ENCODE measurements at regions not wholly inside any gene's neighbourhood (a gene's known extent, or its start where the extent isn't known, plus 50 kb on each side); places are given as distances from the start of the nearest gene placed in this dataset.
A peak's percentile ranks its signal among the peaks of the same experiment; 100 is the strongest.
"Not testable (repeated sequence)": the region's sequence is repeated elsewhere in the genome, so short reads cannot be mapped to it uniquely, and the experiment has no call there.

DNA sequence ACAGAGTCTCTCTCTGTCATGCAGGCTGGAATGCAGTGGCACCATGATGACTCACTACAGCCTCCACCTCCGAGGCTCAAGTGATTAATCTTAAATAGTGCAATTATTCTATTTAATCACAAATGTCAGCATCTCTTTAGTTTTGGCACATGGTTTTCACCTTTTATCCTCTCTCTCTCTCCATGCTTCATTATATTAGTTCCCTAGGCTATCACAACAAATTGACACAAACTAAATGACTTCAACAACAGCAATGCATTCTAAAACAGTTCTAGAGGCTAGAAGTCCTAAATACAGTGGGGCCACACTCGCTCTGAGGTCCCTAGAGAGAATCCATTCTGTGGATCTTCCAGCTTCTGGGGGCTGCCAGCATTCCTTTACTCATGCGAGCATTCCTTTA is 178.2 kb upstream of the ZNG1F start:
- DNase-seq (ENCODE audit: low read depth in 3 of 3, low spot score in 1 of 3), result not testable (repeated sequence)

DNA sequence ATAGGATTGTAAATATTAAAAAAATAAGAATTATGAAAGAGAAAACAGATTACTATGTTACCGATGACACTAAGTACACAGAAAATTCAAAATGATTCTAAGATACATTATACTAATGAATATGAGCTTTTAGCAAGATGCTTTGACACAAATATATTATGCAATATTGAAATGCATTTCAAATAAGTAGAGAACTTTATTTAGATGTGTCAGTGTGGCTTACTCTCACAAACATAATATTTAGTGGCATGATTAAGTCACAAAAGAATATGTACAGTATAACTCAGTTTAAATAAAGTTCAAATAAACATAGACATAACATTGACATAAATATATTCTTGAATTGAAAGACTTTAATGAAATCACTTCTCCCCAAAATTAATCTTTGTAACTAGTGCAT is 172.7 kb upstream of the ZNG1F start:
- not testable (repeated sequence) for DNase-seq (ENCODE audit: low read depth in 3 of 3, low spot score in 1 of 3)

DNA sequence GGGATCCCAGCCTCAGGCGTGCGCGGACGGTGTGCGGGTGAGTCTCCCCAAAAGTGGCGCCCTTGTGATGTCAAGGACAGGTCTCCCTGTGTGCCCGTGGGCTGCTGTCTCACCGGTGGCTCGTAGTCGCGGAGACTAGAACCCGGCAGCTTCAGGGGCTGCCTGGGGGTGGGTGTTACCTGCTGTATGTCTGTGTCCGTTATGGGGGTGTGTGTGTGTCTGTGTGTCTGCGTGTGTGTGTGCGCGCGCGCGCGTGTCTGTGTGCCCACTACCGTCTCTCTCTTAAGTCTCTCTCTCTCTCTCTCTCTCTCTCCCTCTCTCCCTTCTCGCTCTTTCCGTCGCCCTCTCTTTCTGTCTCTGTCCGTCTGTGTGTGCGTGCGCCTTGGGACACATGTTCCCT is 170.0 kb upstream of the ZNG1F start:
- not testable (repeated sequence) for DNase-seq (ENCODE audit: low read depth in 3 of 3, low spot score in 1 of 3)

DNA sequence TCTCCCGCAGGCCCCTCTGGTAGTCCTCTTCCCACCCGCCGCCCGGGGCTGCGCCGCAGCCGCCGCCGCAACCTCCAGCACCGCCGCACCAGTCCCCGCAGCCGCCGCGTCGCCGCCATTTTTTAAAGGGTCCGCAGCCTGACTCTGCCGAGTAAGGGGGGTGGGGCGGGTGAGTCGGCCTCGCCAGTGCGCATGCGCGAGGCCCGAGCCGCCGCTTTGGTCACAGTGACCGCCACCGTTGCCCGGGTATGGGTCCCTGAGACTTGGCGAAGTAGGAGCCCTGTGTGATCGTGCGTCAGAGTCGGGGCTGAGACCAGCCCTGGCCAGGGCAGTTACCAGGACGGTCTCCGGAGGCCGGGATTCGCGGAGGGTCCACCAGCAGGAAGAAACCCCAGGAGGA is 169.6 kb upstream of the ZNG1F start:
- peak; percentile 62 to 75 (median 67) for DNase-seq (ENCODE audit: low read depth in 3 of 3, low spot score in 1 of 3)

DNA sequence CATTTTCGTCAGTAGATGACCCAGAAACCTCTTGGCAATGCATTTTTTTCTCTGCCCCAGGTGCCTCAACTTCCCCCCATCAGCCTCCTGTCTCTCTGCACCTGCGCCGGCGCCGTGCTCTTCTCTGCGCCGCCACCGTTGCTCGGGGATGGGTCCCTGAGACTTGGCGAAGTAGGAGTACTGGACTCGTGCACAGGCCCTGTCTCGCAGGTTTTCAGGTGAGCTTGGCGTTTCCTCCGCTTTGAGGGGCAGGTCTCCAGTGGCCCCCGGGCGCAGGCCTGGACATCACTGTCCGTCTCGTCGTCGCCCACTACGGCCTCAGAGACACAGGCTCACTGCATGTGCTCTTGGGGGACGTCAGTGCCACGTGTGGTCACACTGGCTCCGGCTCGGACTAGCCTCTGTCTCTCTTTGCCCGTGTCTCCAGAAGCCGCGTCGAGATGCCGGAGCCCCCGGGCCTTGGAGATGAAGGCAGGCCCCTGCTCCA is 168.8 kb upstream of the ZNG1F start:
- DNase-seq (ENCODE audit: low read depth in 3 of 3, low spot score in 1 of 3), result not testable (repeated sequence)

DNA sequence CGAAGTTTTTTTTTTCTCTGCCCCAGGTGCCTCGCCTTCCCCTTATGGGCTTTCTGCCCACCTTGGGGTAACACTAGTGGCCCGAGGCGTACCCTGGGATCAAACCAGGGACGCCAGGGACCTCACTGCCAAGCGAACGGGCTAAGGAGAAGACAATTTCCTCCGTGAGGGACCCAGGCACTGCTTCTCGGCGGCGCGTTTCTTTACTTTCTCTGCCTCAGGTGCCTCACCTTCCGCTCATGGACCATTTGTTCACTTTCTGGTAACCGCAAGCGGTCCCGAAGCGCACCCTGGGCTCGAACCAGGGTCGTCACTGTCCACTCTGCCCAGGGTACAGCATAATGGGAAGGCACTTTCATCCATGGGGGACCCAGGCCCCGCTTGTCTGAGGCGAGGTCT is 168.2 kb upstream of the ZNG1F start:
- DNase-seq (ENCODE audit: low read depth in 3 of 3, low spot score in 1 of 3), result not testable (repeated sequence)

DNA sequence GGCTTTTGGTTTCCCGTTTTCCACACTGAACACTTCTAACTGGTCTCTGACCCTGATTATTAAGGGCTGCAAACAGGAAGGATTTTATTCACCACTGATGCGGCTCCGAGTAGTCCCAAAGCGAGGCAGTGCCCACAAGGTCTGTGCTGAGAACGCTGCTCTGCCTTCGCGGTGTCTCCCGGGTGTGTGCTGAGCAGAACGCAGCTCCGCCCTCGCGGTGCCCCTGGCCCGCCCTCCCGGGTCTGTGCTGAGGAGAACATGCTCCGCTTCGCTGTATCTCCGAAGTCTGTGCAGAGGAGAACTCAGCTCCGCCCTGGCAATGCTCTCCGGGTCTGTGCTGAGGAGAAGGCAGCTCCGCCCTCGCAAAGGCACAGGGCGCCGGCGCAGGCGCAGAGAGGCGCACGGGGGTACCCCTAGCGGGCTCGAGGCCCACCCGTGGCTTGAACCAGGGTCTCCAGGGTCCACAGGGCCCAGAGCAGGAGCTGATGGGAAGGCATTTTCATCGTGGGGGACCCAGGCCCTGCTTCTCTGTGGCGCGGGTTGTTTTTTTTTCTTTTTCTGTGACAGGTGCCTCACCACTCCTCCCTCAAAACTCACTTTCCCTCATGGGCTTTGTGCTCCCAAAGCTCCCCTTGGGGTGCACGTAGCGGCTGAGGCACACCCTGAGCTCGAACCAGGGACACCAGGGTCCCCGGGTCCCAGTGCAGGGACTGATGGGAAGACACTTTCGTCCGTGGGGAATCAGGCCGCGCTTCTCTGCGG is 167.7 kb upstream of the ZNG1F start:
- peak; percentile 70 to 79 (median 77) for DNase-seq (ENCODE audit: low read depth in 3 of 3, low spot score in 1 of 3)

DNA sequence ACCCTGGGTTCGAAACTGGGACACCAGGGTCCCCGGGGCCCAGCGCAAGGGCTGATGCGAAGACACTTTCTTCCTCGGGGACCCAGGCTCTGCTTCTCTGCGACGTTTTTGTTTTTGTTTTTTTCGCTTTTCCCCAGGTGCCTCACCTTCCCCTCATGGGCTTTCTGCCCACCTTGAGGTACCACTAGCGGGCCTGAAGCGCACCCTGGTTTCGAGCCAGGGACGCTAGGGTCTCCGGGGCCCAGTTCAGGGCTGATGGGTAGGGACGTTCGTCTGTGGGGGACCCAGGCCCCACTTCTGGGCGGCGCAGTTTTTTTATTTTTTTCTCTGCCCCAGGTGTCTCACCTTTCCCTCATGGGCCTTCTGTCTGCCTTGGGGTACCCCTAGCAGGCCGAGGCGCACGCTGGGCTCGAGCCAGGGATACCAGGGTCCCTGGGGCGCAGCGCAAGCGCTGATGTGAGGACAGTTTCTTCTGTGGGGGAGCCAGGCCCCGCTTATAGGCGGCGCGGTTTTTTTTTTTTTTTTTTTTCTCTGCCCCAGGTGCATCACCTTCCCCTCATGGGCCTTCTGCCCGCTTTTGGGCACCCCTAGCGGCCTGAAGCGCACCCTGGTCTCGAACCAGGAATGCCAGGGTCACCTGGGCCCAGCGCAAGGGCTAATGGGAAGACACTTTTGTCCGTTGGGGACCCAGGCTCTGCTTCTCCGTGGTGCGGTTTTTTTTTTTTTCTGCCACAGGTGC is 166.8 kb upstream of the ZNG1F start:
- not testable (repeated sequence) for DNase-seq (ENCODE audit: low read depth in 3 of 3, low spot score in 1 of 3)

DNA sequence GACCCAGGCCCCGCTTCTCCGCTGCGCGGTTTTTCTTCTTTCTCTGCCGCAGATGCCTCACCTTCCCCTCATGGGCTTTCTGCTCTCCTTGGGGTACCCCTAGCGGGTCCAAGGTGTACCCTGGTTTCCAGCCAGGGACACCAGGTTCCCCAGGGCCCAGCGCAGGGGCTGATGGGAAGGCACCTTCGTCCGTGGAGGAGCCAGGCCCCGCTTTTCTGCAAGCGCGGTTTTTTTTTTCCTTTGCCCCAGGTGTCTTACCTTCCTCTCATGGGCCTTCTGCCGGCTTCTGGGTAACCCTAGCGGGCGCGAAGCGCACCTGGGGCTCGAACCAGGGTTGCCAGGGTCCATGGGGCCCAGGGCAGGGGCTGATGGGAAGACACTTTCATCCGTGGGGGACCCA is 165.9 kb upstream of the ZNG1F start:
- not testable (repeated sequence) for DNase-seq (ENCODE audit: low read depth in 3 of 3, low spot score in 1 of 3)

DNA sequence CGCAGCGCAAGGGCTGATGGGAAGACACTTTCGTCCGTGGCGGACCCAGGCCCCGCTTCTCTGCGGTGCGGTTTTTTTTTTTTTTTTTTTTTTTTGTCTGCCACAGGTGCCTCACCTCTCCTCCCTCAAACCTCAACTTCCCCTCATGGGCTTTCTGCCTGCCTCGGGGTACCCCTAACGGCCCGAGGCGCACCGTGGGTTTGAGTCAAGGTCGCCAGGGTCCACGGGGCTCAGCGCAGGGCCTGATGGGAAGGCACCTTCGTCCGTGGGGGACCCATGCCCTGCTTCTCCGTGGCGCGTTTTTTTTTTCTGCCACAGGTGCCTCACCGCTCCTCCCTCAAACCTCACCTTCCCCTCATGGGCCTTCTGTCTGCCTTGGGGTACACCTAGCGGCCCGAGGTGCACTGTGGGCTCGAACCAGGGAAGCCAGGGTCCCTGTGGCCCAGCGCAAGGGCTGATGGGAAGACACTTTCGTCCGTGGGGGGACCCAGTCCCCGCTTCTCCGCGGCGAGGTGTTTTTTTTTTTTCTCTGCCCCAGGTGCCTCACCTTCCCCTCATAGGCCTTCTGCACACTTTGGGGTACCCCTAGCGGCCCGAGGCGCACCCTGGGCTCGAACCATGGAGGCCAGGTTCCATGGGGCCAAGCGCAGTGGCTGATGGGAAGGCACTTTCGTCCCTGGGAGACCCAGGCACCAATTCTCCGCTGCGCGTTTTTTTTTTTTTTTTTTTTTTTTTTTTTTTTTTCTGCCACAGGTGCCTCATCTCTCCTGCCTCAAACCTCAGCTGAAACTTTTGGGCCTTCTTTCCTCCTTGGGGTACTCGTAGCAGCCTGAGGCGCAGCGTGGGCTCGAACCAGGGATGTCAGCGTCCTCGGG is 165.2 kb upstream of the ZNG1F start:
- not testable (repeated sequence) for DNase-seq (ENCODE audit: low read depth in 3 of 3, low spot score in 1 of 3)

DNA sequence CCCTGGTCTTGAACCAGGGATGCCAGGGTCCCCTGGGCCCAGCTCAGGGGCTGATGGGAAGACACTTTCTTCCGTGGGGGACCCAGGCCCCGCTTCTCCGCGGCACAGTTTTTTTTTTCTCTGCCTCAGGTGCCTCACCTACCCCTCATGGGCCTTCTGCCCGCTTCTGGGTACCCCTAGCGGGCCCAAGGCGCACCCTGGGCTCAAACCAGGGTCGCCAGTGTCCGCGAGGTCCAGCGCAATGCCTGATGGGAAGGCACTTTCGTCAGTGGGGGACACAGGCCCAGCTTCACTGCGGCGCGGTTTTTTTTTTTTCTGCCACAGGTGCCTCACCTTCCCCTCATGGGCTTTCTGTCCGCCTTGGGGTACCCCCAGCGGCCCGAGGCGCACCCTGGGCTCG is 163.9 kb upstream of the ZNG1F start:
- not testable (repeated sequence) for DNase-seq (ENCODE audit: low read depth in 3 of 3, low spot score in 1 of 3)

DNA sequence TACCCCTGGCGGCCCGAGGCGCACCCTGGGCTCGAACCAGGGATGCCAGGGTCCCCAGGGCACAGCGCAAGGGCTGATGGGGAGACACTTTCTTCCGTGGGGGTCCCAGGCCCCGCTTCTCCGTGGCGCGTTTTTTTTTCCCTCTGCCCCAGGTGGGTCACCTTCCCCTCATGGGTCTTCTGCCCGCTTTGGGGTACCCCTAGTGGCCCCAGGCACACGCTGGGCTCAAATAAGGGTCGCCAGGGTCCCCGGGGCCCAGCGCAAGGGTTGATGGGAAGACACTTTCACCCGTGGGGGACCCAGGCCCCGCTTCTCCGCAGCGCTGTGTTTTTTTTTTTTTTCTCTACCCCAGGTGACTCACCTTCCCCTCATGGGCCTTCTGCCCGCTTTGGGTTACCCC is 163.3 kb upstream of the ZNG1F start:
- not testable (repeated sequence) for DNase-seq (ENCODE audit: low read depth in 3 of 3, low spot score in 1 of 3)

DNA sequence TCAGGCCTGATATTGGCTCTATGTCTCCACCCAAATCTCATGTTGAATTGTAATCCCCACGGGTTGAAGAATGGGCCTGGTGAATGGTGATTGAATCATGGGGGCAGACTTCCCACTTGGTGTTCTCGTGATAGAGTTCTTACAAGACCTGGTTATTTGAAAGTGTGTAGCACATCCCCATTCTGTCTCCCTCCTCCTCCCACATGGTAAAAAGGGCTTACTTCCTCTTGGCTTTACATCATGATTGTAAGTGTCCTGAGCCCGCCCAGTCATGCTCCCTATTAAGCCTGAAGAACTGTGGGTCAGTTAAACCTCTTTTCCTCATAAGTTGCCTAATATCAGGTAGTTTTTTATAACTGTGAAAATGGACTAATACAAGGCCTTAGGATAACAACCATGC is 158.8 kb upstream of the ZNG1F start:
- DNase-seq (ENCODE audit: low read depth in 3 of 3, low spot score in 1 of 3), result not testable (repeated sequence)

DNA sequence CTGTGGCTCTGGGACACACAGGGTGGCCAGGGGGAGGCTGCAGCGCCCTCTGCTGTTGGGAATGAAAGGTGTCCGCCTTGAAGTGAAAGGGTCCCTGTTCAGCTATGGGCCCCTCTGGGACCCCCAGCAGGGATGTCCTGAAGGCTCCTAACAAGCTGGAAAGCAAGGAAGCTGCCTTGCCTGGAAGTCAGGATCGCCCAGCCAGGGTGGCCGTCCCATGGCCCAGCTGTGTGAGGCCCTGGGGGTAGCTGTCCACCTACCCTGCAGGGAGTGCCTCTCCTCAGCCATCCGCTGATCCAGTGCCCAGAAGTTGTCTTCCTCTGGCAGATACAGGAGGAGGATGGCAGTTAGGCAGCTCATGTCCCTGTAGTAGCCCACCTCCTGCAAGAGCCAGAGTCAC is 143.4 kb upstream of the ZNG1F start:
- not testable (repeated sequence) for DNase-seq (ENCODE audit: low read depth in 3 of 3, low spot score in 1 of 3)

DNA sequence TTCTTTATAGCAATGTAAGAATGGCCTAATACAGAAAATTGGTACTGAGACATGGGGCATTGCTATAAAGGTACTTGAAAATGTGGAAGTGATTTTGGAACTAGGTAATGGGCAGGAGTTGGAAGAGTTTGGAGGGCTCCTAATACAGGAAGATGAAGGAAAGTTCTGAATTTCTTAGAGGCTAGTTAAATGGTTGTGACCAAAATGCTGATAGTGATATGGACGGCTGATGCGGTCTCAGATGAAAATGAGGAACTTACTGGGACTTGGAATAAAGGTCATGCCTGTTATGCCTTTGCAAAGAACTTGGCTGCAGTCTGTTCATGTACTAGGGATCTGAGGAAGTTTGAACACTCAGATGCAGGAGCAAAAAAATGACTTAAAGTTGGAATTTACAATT is 132.2 kb upstream of the ZNG1F start:
- DNase-seq (ENCODE audit: low read depth in 3 of 3, low spot score in 1 of 3), result not testable (repeated sequence)

DNA sequence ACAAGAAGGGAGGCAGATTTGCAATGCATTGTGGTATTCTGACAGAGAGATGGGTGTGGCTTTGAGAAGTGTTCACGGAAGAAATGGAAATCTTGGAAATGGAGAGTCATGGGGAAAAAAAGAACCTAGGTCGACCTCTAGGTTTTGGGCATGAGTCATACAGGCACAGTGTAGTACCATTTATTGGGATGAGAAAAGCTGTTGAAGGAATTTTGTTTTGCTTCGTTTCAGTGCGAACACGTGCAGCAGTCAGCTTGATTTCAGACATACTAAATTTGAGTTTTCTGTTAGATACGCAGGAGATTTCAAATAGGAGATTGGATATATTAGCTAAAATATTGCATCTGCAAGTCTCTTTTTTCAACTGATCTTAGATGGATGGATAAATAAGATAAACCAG is 119.8 kb upstream of the ZNG1F start:
- not testable (repeated sequence) for DNase-seq (ENCODE audit: low read depth in 3 of 3, low spot score in 1 of 3)

DNA sequence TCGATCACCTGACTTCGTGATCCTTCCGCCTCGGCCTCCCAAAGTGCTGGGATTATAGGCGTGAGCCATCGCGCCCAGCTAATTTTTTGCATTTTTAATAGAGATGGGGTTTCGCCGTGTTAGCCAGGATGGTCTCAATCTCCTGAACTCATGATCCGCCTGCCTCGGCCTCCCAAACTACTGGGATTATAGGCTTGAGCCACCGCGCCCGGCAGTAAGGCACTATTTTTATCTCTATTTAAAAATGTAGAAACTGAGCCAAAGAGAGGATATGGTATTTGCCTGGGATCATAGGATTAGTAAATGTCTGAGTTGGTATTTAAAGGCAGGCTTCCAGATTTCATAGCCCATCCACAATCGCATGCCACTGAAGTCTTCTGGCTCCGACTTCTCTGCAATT is 96.6 kb upstream of the ZNG1F start:
- not testable (repeated sequence) for DNase-seq (ENCODE audit: low read depth in 3 of 3, low spot score in 1 of 3)

DNA sequence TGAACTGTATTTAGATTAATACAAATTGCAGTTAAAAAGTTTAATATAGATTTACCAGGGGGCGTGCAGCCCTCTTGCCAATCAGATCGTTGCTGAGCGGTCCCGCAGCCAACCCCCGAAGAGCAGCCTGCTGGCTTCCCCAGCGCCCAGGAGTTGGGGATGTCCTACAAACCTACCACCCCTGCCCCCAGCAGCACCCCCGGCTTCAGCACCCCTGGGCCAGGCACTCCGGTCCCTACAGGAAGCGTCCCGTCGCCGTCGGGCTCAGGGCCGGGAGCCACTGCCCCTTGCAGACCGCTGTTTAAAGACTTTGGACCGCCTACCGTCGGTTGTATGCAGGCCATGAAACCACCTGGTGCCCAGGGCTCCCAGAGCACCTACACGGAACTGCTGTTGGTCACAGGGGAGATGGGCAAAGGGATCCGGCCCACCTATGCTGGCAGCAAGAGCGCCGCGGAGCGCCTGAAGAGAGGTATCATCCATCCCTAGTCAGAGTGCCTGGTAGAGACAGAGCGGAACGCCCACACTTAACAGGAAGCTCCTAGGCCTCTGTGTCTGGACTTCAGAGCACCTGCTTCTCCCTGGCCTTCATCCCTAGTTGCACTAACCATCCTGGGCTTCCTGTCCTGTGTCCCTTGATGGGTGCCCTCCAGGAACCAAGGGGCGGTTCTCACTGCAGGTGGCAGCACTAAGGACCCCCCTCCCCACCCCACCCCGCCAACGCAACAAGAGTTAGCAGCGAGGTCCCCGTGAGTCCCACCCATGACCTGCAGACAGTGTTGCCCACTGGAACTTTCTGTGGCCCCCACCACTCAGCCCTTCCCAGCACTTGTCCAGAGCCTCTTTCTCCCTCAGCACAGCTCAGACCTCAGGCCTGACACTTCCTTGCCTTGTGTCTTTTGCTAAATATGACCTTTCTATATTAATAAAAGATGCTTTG is 91.5 kb upstream of the ZNG1F start:
- not testable (repeated sequence) for DNase-seq (ENCODE audit: low read depth in 3 of 3, low spot score in 1 of 3)

DNA sequence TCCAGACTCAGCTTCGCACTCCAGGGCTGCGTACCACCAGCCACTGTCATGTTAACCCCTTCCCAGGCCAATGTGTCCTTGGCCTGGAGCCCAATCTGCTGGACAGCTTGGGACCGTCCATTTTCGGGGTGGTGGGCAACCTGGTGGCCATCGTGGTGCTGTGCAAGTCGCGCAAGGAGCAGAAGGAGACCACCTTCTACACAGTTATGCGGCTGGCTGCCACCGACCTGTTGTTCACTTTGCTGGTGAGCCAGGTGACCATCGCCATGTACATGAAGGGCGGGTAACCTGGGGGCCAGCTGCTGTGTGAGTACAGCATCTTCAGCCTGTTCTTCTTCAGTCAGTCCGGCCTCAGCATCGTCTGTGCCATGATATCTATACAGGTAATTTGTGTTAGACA is 90.3 kb upstream of the ZNG1F start:
- not testable (repeated sequence) for DNase-seq (ENCODE audit: low read depth in 3 of 3, low spot score in 1 of 3)

DNA sequence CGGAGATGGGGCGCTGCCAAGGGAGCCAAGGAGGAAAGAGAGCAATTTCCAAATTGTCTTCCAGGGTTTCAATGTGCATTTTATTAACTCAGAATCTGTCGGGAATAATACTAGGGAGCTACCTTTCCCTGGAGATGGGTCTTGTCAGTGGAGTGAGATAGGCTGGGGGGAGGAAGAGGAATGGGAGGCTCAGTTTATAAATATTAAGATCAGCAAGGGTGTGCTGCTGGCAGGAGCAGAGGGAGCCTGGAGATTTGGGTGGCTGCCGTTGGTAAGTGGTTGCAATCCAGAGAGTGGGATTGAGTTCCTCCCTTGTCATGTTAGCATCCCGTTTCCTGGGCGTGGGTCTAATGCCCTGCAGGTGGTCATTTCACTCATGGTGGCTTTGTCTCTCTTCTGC is 89.9 kb upstream of the ZNG1F start:
- not testable (repeated sequence) for DNase-seq (ENCODE audit: low read depth in 3 of 3, low spot score in 1 of 3)
